ENCODE measurements at regions not wholly inside any gene's neighbourhood (a gene's known extent, or its start where the extent isn't known, plus 50 kb on each side); places are given as distances from the start of the nearest gene placed in this dataset.

DNA sequence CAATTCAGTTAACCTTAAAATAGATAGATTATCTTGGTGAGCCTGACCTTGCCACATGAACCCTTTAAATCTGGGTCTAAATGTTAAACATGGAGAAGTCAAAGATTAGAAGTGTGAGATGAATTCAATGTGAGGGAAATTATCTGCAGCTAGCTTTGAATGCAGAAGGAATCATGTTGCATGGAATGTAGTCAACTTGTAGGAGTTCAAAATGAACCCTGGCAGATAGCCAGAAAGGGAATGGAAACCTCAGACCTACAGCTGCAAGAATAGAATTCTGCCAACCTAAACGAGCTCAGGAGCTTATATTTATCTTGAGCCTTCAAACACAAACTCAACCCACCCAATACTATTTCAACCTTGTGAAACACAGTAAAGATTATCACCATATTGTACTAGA is 632.5 kb downstream of the KCTD8 start:
- no peaks in the 10 kb centered on the region for H3K36me3 ChIP-seq (ENCODE audit: control insufficient read depth, insufficient read depth, low read length)
- no peak overlapping the region for H3K4me3 ChIP-seq (replicated peaks in 1 of 4; ENCODE audit: control extremely low read depth in 1 of 4, insufficient read depth in 1 of 4, low read depth in 3 of 4, low read length in 4 of 4)
- H3K79me2 ChIP-seq (ENCODE audit: control insufficient read depth, insufficient read depth, low read length), result no peaks in the 10 kb centered on the region
- DNase-seq (ENCODE audit: low read depth in 2 of 2), result peak in 1 of 2 donors; percentile 28
- no peaks in the 10 kb centered on the region for H4K20me1 ChIP-seq (ENCODE audit: control insufficient read depth, extremely low read depth, insufficient read depth, low read length)
- H3K9me3 ChIP-seq (ENCODE audit: control insufficient read depth, insufficient read depth, low read depth, low read length), result no peaks in the 10 kb centered on the region
- no peaks in the 10 kb centered on the region for H3K4me1 ChIP-seq (ENCODE audit: control insufficient read depth, extremely low read depth, insufficient read depth, low read length)
- TF ChIP-seq, protein P1, sequence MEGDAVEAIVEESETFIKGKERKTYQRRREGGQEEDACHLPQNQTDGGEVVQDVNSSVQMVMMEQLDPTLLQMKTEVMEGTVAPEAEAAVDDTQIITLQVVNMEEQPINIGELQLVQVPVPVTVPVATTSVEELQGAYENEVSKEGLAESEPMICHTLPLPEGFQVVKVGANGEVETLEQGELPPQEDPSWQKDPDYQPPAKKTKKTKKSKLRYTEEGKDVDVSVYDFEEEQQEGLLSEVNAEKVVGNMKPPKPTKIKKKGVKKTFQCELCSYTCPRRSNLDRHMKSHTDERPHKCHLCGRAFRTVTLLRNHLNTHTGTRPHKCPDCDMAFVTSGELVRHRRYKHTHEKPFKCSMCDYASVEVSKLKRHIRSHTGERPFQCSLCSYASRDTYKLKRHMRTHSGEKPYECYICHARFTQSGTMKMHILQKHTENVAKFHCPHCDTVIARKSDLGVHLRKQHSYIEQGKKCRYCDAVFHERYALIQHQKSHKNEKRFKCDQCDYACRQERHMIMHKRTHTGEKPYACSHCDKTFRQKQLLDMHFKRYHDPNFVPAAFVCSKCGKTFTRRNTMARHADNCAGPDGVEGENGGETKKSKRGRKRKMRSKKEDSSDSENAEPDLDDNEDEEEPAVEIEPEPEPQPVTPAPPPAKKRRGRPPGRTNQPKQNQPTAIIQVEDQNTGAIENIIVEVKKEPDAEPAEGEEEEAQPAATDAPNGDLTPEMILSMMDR (conservative IDR thresholded peaks at IDR 0.05 in 1 of 2, IDR thresholded peaks at IDR 0.05 in 1 of 2; ENCODE audit: low read depth in 1 of 2, low read length in 2 of 2), result no peak
- no peak for TF ChIP-seq EZH2 (IDR thresholded peaks at IDR 0.05; ENCODE audit: low read length, missing control alignments)
- H3K4me2 ChIP-seq (ENCODE audit: extremely low read depth, insufficient read depth, low read length), result no peak overlapping the region
- H2AFZ ChIP-seq (ENCODE audit: low read length), result no peak overlapping the region
- H3K27me3 ChIP-seq (ENCODE audit: control insufficient read depth, insufficient read depth, low read length), result no peaks in the 10 kb centered on the region
- H3K9ac ChIP-seq (ENCODE audit: insufficient read depth, low read length), result no peak overlapping the region
- no peak overlapping the region for H3K27ac ChIP-seq (ENCODE audit: insufficient read depth, low read length)

DNA sequence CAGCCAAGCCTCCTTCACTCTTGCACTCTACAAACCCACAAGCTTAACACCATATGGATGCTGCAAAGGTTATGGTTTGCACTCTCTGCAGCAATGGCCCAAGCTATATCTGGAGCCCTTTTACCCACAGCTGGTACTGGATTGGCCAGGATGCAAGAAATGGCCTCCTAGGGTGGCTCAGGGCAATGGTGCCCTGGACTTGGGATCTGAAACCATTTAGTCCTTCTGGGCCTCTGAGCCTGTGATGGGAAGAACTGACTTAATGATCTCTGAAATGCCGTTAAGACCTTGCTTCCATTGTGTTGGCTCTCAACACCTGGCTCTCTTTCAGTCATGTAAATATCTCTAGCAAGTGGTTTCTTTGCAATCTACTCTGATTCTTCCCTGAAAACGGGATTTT is 626.0 kb downstream of the KCTD8 start:
- Histone ChIP-seq H3K79me2 (ENCODE audit: control insufficient read depth, insufficient read depth, low read length) (no peaks in the 10 kb centered on the region), H3K27me3 (ENCODE audit: control insufficient read depth, insufficient read depth, low read length) (no peaks in the 10 kb centered on the region), H3K4me2 (ENCODE audit: extremely low read depth, insufficient read depth, low read length) (no peak overlapping the region), H2AFZ (ENCODE audit: low read length) (no peak overlapping the region), H3K4me1 (ENCODE audit: control insufficient read depth, extremely low read depth, insufficient read depth, low read length) (no peaks in the 10 kb centered on the region), H3K36me3 (ENCODE audit: control insufficient read depth, insufficient read depth, low read length) (no peaks in the 10 kb centered on the region), H3K4me3 (replicated peaks in 1 of 4; ENCODE audit: control extremely low read depth in 1 of 4, insufficient read depth in 1 of 4, low read depth in 3 of 4, low read length in 4 of 4) (no peak overlapping the region), H4K20me1 (ENCODE audit: control insufficient read depth, extremely low read depth, insufficient read depth, low read length) (no peaks in the 10 kb centered on the region), H3K27ac (ENCODE audit: insufficient read depth, low read length) (no peak overlapping the region), H3K9ac (ENCODE audit: insufficient read depth, low read length) (no peak overlapping the region), H3K9me3 (ENCODE audit: control insufficient read depth, insufficient read depth, low read depth, low read length) (no peaks in the 10 kb centered on the region)
- no peak for DNase-seq (ENCODE audit: low read depth in 2 of 2)
- TF ChIP-seq EZH2 (IDR thresholded peaks at IDR 0.05; ENCODE audit: low read length, missing control alignments), result no peak
- TF ChIP-seq, protein P1 (conservative IDR thresholded peaks at IDR 0.05 in 1 of 2, IDR thresholded peaks at IDR 0.05 in 1 of 2; ENCODE audit: low read depth in 1 of 2, low read length in 2 of 2), result no peak

DNA sequence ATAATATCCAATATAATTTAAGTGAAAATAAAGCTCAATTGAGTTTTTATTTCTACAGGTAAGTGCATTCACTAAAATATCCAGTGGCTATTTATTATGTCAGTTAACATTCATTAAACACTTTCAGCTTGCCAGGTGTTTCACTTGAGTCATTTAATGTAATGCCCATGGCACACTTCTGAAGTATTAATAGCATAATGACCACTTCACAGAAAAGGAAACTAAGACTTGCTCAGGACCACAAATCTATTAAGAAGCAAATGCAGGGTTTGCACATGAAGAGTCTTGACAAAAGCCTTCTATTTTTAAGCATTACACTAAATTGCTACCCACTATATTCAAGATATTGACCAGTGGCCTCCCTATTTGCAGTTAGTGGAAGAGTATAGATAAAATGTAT is 612.7 kb downstream of the KCTD8 start:
- no peaks in the 10 kb centered on the region for H3K9me3 ChIP-seq (ENCODE audit: control insufficient read depth, insufficient read depth, low read depth, low read length)
- no peak overlapping the region for H3K9ac ChIP-seq (ENCODE audit: insufficient read depth, low read length)
- no peaks in the 10 kb centered on the region for H3K27me3 ChIP-seq (ENCODE audit: control insufficient read depth, insufficient read depth, low read length)
- H2AFZ ChIP-seq (ENCODE audit: low read length), result no peak overlapping the region
- H3K4me2 ChIP-seq (ENCODE audit: extremely low read depth, insufficient read depth, low read length), result no peak overlapping the region
- no peaks in the 10 kb centered on the region for H3K36me3 ChIP-seq (ENCODE audit: control insufficient read depth, insufficient read depth, low read length)
- H3K27ac ChIP-seq (ENCODE audit: insufficient read depth, low read length), result no peak overlapping the region
- TF ChIP-seq, protein P1 (conservative IDR thresholded peaks at IDR 0.05 in 1 of 2, IDR thresholded peaks at IDR 0.05 in 1 of 2; ENCODE audit: low read depth in 1 of 2, low read length in 2 of 2), result no peak
- TF ChIP-seq EZH2 (IDR thresholded peaks at IDR 0.05; ENCODE audit: low read length, missing control alignments), result no peak
- H4K20me1 ChIP-seq (ENCODE audit: control insufficient read depth, extremely low read depth, insufficient read depth, low read length), result no peaks in the 10 kb centered on the region
- no peak overlapping the region for H3K4me3 ChIP-seq (replicated peaks in 1 of 4; ENCODE audit: control extremely low read depth in 1 of 4, insufficient read depth in 1 of 4, low read depth in 3 of 4, low read length in 4 of 4)
- H3K79me2 ChIP-seq (ENCODE audit: control insufficient read depth, insufficient read depth, low read length), result no peaks in the 10 kb centered on the region
- DNase-seq (ENCODE audit: low read depth in 2 of 2), result no peak
- no peaks in the 10 kb centered on the region for H3K4me1 ChIP-seq (ENCODE audit: control insufficient read depth, extremely low read depth, insufficient read depth, low read length)
